Esophagus squamous epithelium (tissue), 4 donors: ENCODE measurements at regions not wholly inside any gene's neighbourhood (a gene's known extent, or its start where the extent isn't known, plus 50 kb on each side); places are given as distances from the start of the nearest gene placed in this dataset.

Source experiments
- POLR2A ChIP-seq, 4 donors: fragments of 450-650 bp; IDR thresholded peaks; one replicate each; pipeline ENCODE4 v1.6.1; 2017; ENCODE audit warnings: antibody characterized with exemption in 4 of 4, mild to moderate bottlenecking in 4 of 4, moderate library complexity in 3 of 4
- TF ChIP-seq, protein P1 (sequence below), 6 experiments: fragments of 450-650 bp in 4 of 6; fragments of 200-600 bp in 2 of 6; sonication (generic) in 2 of 6; IDR thresholded peaks; one replicate each; pipeline ENCODE4 v1.5.1; 2016 to 2019; ENCODE audit warnings: antibody characterized with exemption in 6 of 6, mild to moderate bottlenecking in 4 of 6, moderate library complexity in 4 of 6

DNA sequence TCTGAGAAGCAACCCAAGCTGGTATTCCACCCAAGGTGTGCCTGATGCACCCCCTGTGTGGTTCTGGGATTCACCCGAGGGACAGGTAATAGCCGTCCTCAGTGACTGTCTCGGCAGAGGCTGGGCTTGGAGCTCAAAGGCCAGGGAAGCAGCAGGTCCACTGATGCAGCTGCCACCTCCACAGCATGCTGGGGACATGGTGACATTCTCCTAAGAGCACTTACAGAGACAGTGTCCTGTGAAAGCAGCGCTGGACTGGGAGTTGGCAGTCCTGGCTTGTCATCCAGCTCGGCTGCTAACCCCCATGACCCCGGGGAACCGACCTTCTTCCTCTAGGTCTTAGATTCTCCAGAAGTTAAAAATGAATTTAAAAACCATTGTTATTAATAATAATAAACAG lies 72.8 kb downstream of the RPUSD4 start:
- TF ChIP-seq, protein P1, sequence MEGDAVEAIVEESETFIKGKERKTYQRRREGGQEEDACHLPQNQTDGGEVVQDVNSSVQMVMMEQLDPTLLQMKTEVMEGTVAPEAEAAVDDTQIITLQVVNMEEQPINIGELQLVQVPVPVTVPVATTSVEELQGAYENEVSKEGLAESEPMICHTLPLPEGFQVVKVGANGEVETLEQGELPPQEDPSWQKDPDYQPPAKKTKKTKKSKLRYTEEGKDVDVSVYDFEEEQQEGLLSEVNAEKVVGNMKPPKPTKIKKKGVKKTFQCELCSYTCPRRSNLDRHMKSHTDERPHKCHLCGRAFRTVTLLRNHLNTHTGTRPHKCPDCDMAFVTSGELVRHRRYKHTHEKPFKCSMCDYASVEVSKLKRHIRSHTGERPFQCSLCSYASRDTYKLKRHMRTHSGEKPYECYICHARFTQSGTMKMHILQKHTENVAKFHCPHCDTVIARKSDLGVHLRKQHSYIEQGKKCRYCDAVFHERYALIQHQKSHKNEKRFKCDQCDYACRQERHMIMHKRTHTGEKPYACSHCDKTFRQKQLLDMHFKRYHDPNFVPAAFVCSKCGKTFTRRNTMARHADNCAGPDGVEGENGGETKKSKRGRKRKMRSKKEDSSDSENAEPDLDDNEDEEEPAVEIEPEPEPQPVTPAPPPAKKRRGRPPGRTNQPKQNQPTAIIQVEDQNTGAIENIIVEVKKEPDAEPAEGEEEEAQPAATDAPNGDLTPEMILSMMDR (IDR thresholded peaks at IDR 0.05), result no peak
- no peak for TF ChIP-seq POLR2A (IDR thresholded peaks at IDR 0.05)
